22Rv1 (cell line): ENCODE measurements at regions not wholly inside any gene's neighbourhood (a gene's known extent, or its start where the extent isn't known, plus 50 kb on each side); places are given as distances from the start of the nearest gene placed in this dataset.

ENCODE experiments used
- ZFX ChIP-seq: fragments of 450-650 bp; IDR thresholded peaks from 2 replicates; pipeline ENCODE4 v1.6.1; 2017; ENCODE audit warnings: antibody characterized with exemption, borderline replicate concordance
- TF ChIP-seq, protein P1 (sequence below): fragments of 450-650 bp; IDR thresholded peaks from 2 replicates; pipeline ENCODE4 v1.5.1; 2017; ENCODE audit warnings: mild to moderate bottlenecking

DNA sequence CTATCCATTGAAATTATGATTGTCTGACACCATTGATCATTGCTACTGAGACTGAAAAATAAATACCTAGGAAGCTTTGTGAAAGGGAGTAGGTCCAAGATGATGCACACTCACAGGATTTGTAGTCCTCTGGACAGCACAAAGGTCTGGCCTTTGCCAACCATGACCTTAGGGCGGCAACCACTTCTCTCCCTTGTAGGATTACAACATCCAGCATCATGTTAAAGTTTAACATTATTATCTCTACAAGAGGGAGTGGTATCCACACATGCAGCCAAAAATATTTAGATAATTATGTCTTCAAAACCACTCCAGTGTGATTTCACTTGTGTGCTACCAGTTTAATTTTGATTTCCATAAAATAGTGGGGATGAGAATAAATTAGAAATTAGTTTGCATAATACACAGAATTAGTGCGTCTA, 51.1 kb upstream of the NHSL1 start:
- TF ChIP-seq, protein P1, sequence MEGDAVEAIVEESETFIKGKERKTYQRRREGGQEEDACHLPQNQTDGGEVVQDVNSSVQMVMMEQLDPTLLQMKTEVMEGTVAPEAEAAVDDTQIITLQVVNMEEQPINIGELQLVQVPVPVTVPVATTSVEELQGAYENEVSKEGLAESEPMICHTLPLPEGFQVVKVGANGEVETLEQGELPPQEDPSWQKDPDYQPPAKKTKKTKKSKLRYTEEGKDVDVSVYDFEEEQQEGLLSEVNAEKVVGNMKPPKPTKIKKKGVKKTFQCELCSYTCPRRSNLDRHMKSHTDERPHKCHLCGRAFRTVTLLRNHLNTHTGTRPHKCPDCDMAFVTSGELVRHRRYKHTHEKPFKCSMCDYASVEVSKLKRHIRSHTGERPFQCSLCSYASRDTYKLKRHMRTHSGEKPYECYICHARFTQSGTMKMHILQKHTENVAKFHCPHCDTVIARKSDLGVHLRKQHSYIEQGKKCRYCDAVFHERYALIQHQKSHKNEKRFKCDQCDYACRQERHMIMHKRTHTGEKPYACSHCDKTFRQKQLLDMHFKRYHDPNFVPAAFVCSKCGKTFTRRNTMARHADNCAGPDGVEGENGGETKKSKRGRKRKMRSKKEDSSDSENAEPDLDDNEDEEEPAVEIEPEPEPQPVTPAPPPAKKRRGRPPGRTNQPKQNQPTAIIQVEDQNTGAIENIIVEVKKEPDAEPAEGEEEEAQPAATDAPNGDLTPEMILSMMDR, result no peak
- no peak for TF ChIP-seq ZFX
